MM.1S (cell line): ENCODE measurements at regions not wholly inside any gene's neighbourhood (a gene's known extent, or its start where the extent isn't known, plus 50 kb on each side); places are given as distances from the start of the nearest gene placed in this dataset.

ENCODE experiments used
- DNase-seq: peaks from one replicate; pipeline ENCODE4 v3.0.0-alpha.2; 2015
- H2AFZ ChIP-seq: fragments of 300-600 bp; sonication (generic); 2 replicates; pipeline ENCODE4 v1.6.0; 2016; ENCODE audit warnings: antibody characterized with exemption, low read length
- H3F3A ChIP-seq: fragments of 300-600 bp; sonication (generic); 2 replicates; pipeline ENCODE4 v1.6.1; 2016; ENCODE audit warnings: mild to moderate bottlenecking, antibody characterized with exemption, low read length, moderate library complexity, mixed read lengths; ENCODE audit not compliant: insufficient read depth
- H3K27ac ChIP-seq: fragments of 300-600 bp; sonication (generic); 2 replicates; pipeline ENCODE4 v1.5.1; 2016; ENCODE audit warnings: mild to moderate bottlenecking, low read length
- H3K27me3 ChIP-seq: fragments of 300-600 bp; sonication (generic); replicated peaks from 2 replicates; pipeline ENCODE4 v1.6.0; 2016; ENCODE audit warnings: low read length; ENCODE audit not compliant: insufficient read depth
- H3K36me3 ChIP-seq: fragments of 300-600 bp; sonication (generic); replicated peaks from 2 replicates; pipeline ENCODE4 v1.6.1; 2016; ENCODE audit warnings: mild to moderate bottlenecking, low read length, mixed read lengths; ENCODE audit not compliant: insufficient read depth
- H3K4me1 ChIP-seq: fragments of 300-600 bp; sonication (generic); 2 replicates; pipeline ENCODE4 v1.6.1; 2016; ENCODE audit warnings: low read length, mixed read lengths
- H3K4me2 ChIP-seq: fragments of 300-600 bp; sonication (generic); 2 replicates; pipeline ENCODE4 v1.6.0; 2016; ENCODE audit warnings: low read depth, low read length
- H3K4me3 ChIP-seq: fragments of 300-600 bp; sonication (generic); 2 replicates; pipeline ENCODE4 v1.5.1; 2016; ENCODE audit warnings: low read length, mixed read lengths
- H3K79me2 ChIP-seq: fragments of 300-600 bp; sonication (generic); 2 replicates; pipeline ENCODE4 v1.6.1; 2016; ENCODE audit warnings: mixed run types, low read length, mixed read lengths
- H3K9ac ChIP-seq: fragments of 300-600 bp; sonication (generic); 2 replicates; pipeline ENCODE4 v1.6.1; 2016; ENCODE audit warnings: low read length, mixed read lengths
- H3K9me2 ChIP-seq: fragments of 300-600 bp; sonication (generic); replicated peaks from 2 replicates; pipeline ENCODE4 v1.6.1; 2016; ENCODE audit warnings: mild to moderate bottlenecking, low read length, mixed read lengths; ENCODE audit not compliant: insufficient read depth
- H3K9me3 ChIP-seq: fragments of 300-600 bp; sonication (generic); replicated peaks from 2 replicates; pipeline ENCODE4 v1.6.1; 2016; ENCODE audit warnings: mild to moderate bottlenecking, low read length, mixed read lengths; ENCODE audit not compliant: insufficient read depth
- H4K20me1 ChIP-seq: fragments of 300-600 bp; sonication (generic); 2 replicates; pipeline ENCODE4 v1.6.1; 2016; ENCODE audit warnings: mild to moderate bottlenecking, low read length, moderate library complexity, mixed read lengths; ENCODE audit not compliant: insufficient read depth
- CTCF ChIP-seq: fragments of 300-600 bp; sonication (generic); IDR thresholded peaks from 2 replicates; pipeline ENCODE4 v1.5.1; 2016; ENCODE audit warnings: antibody characterized with exemption, low read length, mixed read lengths
- EZH2 ChIP-seq: fragments of 300-600 bp; sonication (generic); optimal IDR thresholded peaks from 2 replicates; pipeline ENCODE3; 2017; ENCODE audit warnings: low read depth, mild to moderate bottlenecking, antibody characterized with exemption, low read length, mixed read lengths
- EZH2phosphoT487 ChIP-seq: fragments of 300-600 bp; sonication (generic); IDR thresholded peaks from 2 replicates; pipeline ENCODE4 v1.6.1; 2018; ENCODE audit warnings: antibody characterized with exemption, low read length

- Histone ChIP-seq H4K20me1 (no peaks in the 10 kb centered on the region), H3F3A (no peaks in the 10 kb centered on the region), H3K4me2 (no peak overlapping the region), H3K27ac (no peak overlapping the region), H3K9ac (no peak overlapping the region), H3K9me3 (no peaks in the 10 kb centered on the region), H3K9me2 (no peaks in the 10 kb centered on the region), H3K79me2 (no peaks in the 10 kb centered on the region), H3K36me3 (no peaks in the 10 kb centered on the region), H3K4me1 (no peaks in the 10 kb centered on the region), H3K4me3 (no peak overlapping the region), H2AFZ (no peak overlapping the region), H3K27me3 (no peaks in the 10 kb centered on the region)
- DNase-seq, result no peak
- no peak for TF ChIP-seq EZH2
- TF ChIP-seq EZH2phosphoT487, result no peak
- no peak for TF ChIP-seq CTCF
Observed at GRCh38 chr13:22357132-22357531, 686.3 kb downstream of the FGF9 start.

- no peaks in the 10 kb centered on the region for H3F3A ChIP-seq
- no peak overlapping the region for H3K27ac ChIP-seq
- no peak overlapping the region for H3K4me2 ChIP-seq
- H3K27me3 ChIP-seq, result no peaks in the 10 kb centered on the region
- H2AFZ ChIP-seq, result no peak overlapping the region
- H3K4me1 ChIP-seq, result no peaks in the 10 kb centered on the region
- H3K9ac ChIP-seq, result no peak overlapping the region
- H3K9me3 ChIP-seq, result no peaks in the 10 kb centered on the region
- H3K4me3 ChIP-seq, result no peak overlapping the region
- H3K9me2 ChIP-seq, result no peaks in the 10 kb centered on the region
- TF ChIP-seq CTCF, result no peak
- no peak for TF ChIP-seq EZH2
- no peak for TF ChIP-seq EZH2phosphoT487
- no peaks in the 10 kb centered on the region for H3K36me3 ChIP-seq
- DNase-seq, result no peak
- no peaks in the 10 kb centered on the region for H4K20me1 ChIP-seq
- H3K79me2 ChIP-seq, result no peaks in the 10 kb centered on the region
Observed at GRCh38 chr13:22369090-22369489, 698.2 kb downstream of the FGF9 start.

DNA sequence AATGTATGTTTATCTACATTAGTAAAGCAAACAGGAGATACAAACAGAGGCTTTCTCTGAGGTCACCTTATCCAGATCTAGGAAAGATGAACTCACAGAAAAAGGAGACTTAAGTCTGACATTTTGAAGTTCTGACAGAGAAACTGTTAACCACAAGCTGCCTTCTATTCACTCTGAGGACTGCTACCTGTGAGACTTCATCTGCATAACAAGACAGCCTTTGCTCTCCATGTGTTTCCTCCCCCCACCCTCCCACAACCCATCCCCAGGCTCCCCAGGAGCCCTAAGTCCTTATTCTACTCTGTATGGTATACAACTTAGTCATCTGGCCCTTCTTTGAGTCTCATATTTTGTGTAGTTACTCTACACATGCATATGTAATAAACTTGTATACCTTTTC is 699.0 kb downstream of the FGF9 start:
- Histone ChIP-seq H4K20me1 (no peaks in the 10 kb centered on the region), H3K4me2 (no peak overlapping the region), H3K9me3 (no peaks in the 10 kb centered on the region), H3K4me1 (no peaks in the 10 kb centered on the region), H3K9me2 (no peaks in the 10 kb centered on the region), H3K27me3 (no peaks in the 10 kb centered on the region), H3K4me3 (no peak overlapping the region), H3K27ac (no peak overlapping the region), H3K36me3 (no peaks in the 10 kb centered on the region), H3F3A (no peaks in the 10 kb centered on the region), H3K79me2 (no peaks in the 10 kb centered on the region), H3K9ac (no peak overlapping the region), H2AFZ (no peak overlapping the region)
- no peak for DNase-seq
- TF ChIP-seq CTCF, result no peak
- TF ChIP-seq EZH2phosphoT487, result no peak
- no peak for TF ChIP-seq EZH2

- Histone ChIP-seq H3K9ac (no peak overlapping the region), H3K27ac (no peak overlapping the region), H3F3A (no peaks in the 10 kb centered on the region), H3K9me3 (no peaks in the 10 kb centered on the region), H3K4me2 (no peak overlapping the region), H3K4me3 (no peak overlapping the region), H3K4me1 (no peaks in the 10 kb centered on the region), H4K20me1 (no peaks in the 10 kb centered on the region), H2AFZ (no peak overlapping the region), H3K27me3 (no peaks in the 10 kb centered on the region), H3K79me2 (no peaks in the 10 kb centered on the region), H3K36me3 (no peaks in the 10 kb centered on the region), H3K9me2 (no peaks in the 10 kb centered on the region)
- no peak for TF ChIP-seq EZH2phosphoT487
- no peak for TF ChIP-seq EZH2
- no peak for TF ChIP-seq CTCF
- DNase-seq, result no peak
Observed at GRCh38 chr13:22372261-22372660, 701.4 kb downstream of the FGF9 start.
